ENCODE measurements at regions not wholly inside any gene's neighbourhood (a gene's known extent, or its start where the extent isn't known, plus 50 kb on each side); places are given as distances from the start of the nearest gene placed in this dataset.

- Histone ChIP-seq H3K4me3 (ENCODE audit: low read length in 2 of 2) (no peak overlapping the region), H3K27ac (ENCODE audit: low read length) (no peak overlapping the region), H3K27me3 (ENCODE audit: control insufficient read depth in 1 of 2, insufficient read depth in 2 of 2, low read length in 2 of 2) (no peaks in the 10 kb centered on the region), H3K9ac (ENCODE audit: low read length in 2 of 2) (no peak overlapping the region), H3K36me3 (ENCODE audit: control insufficient read depth in 2 of 2, insufficient read depth in 2 of 2, low read length in 2 of 2) (no peaks in the 10 kb centered on the region), H3K4me1 (ENCODE audit: control insufficient read depth, insufficient read depth, low read length) (no peaks in the 10 kb centered on the region), H3K9me3 (ENCODE audit: control insufficient read depth in 2 of 2, low read length in 2 of 2) (no peaks in the 10 kb centered on the region)
These were observed 1845.6 kb upstream of the PIK3C3 start for GRCh38 chr18:40109252-40110049.

GRCh38 chr18:40108596-40108995, 1846.4 kb upstream of the PIK3C3 start:
- no peaks in the 10 kb centered on the region for H3K36me3 ChIP-seq (ENCODE audit: control insufficient read depth in 2 of 2, insufficient read depth in 2 of 2, low read length in 2 of 2)
- H3K27ac ChIP-seq (ENCODE audit: low read length): no peak overlapping the region
- H3K9ac ChIP-seq (ENCODE audit: low read length in 2 of 2): no peak overlapping the region
- H3K9me3 ChIP-seq (ENCODE audit: control insufficient read depth in 2 of 2, low read length in 2 of 2): no peaks in the 10 kb centered on the region
- H3K4me1 ChIP-seq (ENCODE audit: control insufficient read depth, insufficient read depth, low read length): no peaks in the 10 kb centered on the region
- H3K4me3 ChIP-seq (ENCODE audit: low read length in 2 of 2): no peak overlapping the region
- no peaks in the 10 kb centered on the region for H3K27me3 ChIP-seq (ENCODE audit: control insufficient read depth in 1 of 2, insufficient read depth in 2 of 2, low read length in 2 of 2)

- Histone ChIP-seq H3K27me3 (ENCODE audit: control insufficient read depth in 1 of 2, insufficient read depth in 2 of 2, low read length in 2 of 2) (no peaks in the 10 kb centered on the region), H3K27ac (ENCODE audit: low read length) (no peak overlapping the region), H3K9me3 (ENCODE audit: control insufficient read depth in 2 of 2, low read length in 2 of 2) (no peaks in the 10 kb centered on the region), H3K4me1 (ENCODE audit: control insufficient read depth, insufficient read depth, low read length) (no peaks in the 10 kb centered on the region), H3K9ac (ENCODE audit: low read length in 2 of 2) (no peak overlapping the region), H3K4me3 (ENCODE audit: low read length in 2 of 2) (no peak overlapping the region), H3K36me3 (ENCODE audit: control insufficient read depth in 2 of 2, insufficient read depth in 2 of 2, low read length in 2 of 2) (no peaks in the 10 kb centered on the region)
These were observed 1852.1 kb upstream of the PIK3C3 start for GRCh38 chr18:40102903-40103302.

- no peaks in the 10 kb centered on the region for H3K9me3 ChIP-seq (ENCODE audit: control insufficient read depth in 2 of 2, low read length in 2 of 2)
- H3K4me1 ChIP-seq (ENCODE audit: control insufficient read depth, insufficient read depth, low read length): no peaks in the 10 kb centered on the region
These were observed 1855.4 kb upstream of the PIK3C3 start for GRCh38 chr18:40099641-40100040.

GRCh38 chr18:40096675-40097074, 1858.4 kb upstream of the PIK3C3 start:
- no peak overlapping the region for H3K9ac ChIP-seq (ENCODE audit: low read length in 2 of 2)
- no peak overlapping the region for H3K27ac ChIP-seq (ENCODE audit: low read length)
- no peaks in the 10 kb centered on the region for H3K27me3 ChIP-seq (ENCODE audit: control insufficient read depth in 1 of 2, insufficient read depth in 2 of 2, low read length in 2 of 2)
- no peak overlapping the region for H3K4me3 ChIP-seq (ENCODE audit: low read length in 2 of 2)
- no peaks in the 10 kb centered on the region for H3K9me3 ChIP-seq (ENCODE audit: control insufficient read depth in 2 of 2, low read length in 2 of 2)
- H3K36me3 ChIP-seq (ENCODE audit: control insufficient read depth in 2 of 2, insufficient read depth in 2 of 2, low read length in 2 of 2): no peaks in the 10 kb centered on the region
- no peaks in the 10 kb centered on the region for H3K4me1 ChIP-seq (ENCODE audit: control insufficient read depth, insufficient read depth, low read length)

More at GRCh38 chr18:40099641-40100040, 1855.4 kb upstream of the PIK3C3 start:
- Histone ChIP-seq H3K4me3 (ENCODE audit: low read length in 2 of 2) (no peak overlapping the region), H3K36me3 (ENCODE audit: control insufficient read depth in 2 of 2, insufficient read depth in 2 of 2, low read length in 2 of 2) (no peaks in the 10 kb centered on the region), H3K9ac (ENCODE audit: low read length in 2 of 2) (no peak overlapping the region), H3K27ac (ENCODE audit: low read length) (no peak overlapping the region), H3K27me3 (ENCODE audit: control insufficient read depth in 1 of 2, insufficient read depth in 2 of 2, low read length in 2 of 2) (no peaks in the 10 kb centered on the region)

- no peaks in the 10 kb centered on the region for H3K27me3 ChIP-seq (ENCODE audit: control insufficient read depth in 1 of 2, insufficient read depth in 2 of 2, low read length in 2 of 2)
- no peaks in the 10 kb centered on the region for H3K4me1 ChIP-seq (ENCODE audit: control insufficient read depth, insufficient read depth, low read length)
- no peak overlapping the region for H3K9ac ChIP-seq (ENCODE audit: low read length in 2 of 2)
- no peaks in the 10 kb centered on the region for H3K9me3 ChIP-seq (ENCODE audit: control insufficient read depth in 2 of 2, low read length in 2 of 2)
- H3K36me3 ChIP-seq (ENCODE audit: control insufficient read depth in 2 of 2, insufficient read depth in 2 of 2, low read length in 2 of 2): no peaks in the 10 kb centered on the region
- H3K4me3 ChIP-seq (ENCODE audit: low read length in 2 of 2): no peak overlapping the region
- no peak overlapping the region for H3K27ac ChIP-seq (ENCODE audit: low read length)
These were observed 1860.6 kb upstream of the PIK3C3 start for GRCh38 chr18:40094441-40094840.

GRCh38 chr18:40088130-40088529, 1866.9 kb upstream of the PIK3C3 start:
- Histone ChIP-seq H3K4me1 (ENCODE audit: control insufficient read depth, insufficient read depth, low read length) (no peaks in the 10 kb centered on the region), H3K27me3 (ENCODE audit: control insufficient read depth in 1 of 2, insufficient read depth in 2 of 2, low read length in 2 of 2) (no peaks in the 10 kb centered on the region), H3K4me3 (ENCODE audit: low read length in 2 of 2) (no peak overlapping the region)

GRCh38 chr18:40079786-40080185, 1875.2 kb upstream of the PIK3C3 start:
- Histone ChIP-seq H3K27me3 (ENCODE audit: control insufficient read depth in 1 of 2, insufficient read depth in 2 of 2, low read length in 2 of 2) (no peaks in the 10 kb centered on the region), H3K36me3 (ENCODE audit: control insufficient read depth in 2 of 2, insufficient read depth in 2 of 2, low read length in 2 of 2) (no peaks in the 10 kb centered on the region), H3K27ac (ENCODE audit: low read length) (no peak overlapping the region), H3K9ac (ENCODE audit: low read length in 2 of 2) (no peak overlapping the region), H3K4me1 (ENCODE audit: control insufficient read depth, insufficient read depth, low read length) (no peaks in the 10 kb centered on the region), H3K4me3 (ENCODE audit: low read length in 2 of 2) (no peak overlapping the region), H3K9me3 (ENCODE audit: control insufficient read depth in 2 of 2, low read length in 2 of 2) (no peaks in the 10 kb centered on the region)

More at GRCh38 chr18:40088130-40088529, 1866.9 kb upstream of the PIK3C3 start:
- Histone ChIP-seq H3K9ac (ENCODE audit: low read length in 2 of 2) (no peak overlapping the region), H3K9me3 (ENCODE audit: control insufficient read depth in 2 of 2, low read length in 2 of 2) (peaks cover 0 to 4% of the 10 kb centered on the region in 2 donors), H3K27ac (ENCODE audit: low read length) (no peak overlapping the region), H3K36me3 (ENCODE audit: control insufficient read depth in 2 of 2, insufficient read depth in 2 of 2, low read length in 2 of 2) (no peaks in the 10 kb centered on the region)

- no peaks in the 10 kb centered on the region for H3K4me1 ChIP-seq (ENCODE audit: control insufficient read depth, insufficient read depth, low read length)
- no peaks in the 10 kb centered on the region for H3K9me3 ChIP-seq (ENCODE audit: control insufficient read depth in 2 of 2, low read length in 2 of 2)
- no peaks in the 10 kb centered on the region for H3K36me3 ChIP-seq (ENCODE audit: control insufficient read depth in 2 of 2, insufficient read depth in 2 of 2, low read length in 2 of 2)
- H3K27me3 ChIP-seq (ENCODE audit: control insufficient read depth in 1 of 2, insufficient read depth in 2 of 2, low read length in 2 of 2): no peaks in the 10 kb centered on the region
- H3K4me3 ChIP-seq (ENCODE audit: low read length in 2 of 2): no peak overlapping the region
- H3K27ac ChIP-seq (ENCODE audit: low read length): no peak overlapping the region
- no peak overlapping the region for H3K9ac ChIP-seq (ENCODE audit: low read length in 2 of 2)
These were observed 1879.4 kb upstream of the PIK3C3 start for GRCh38 chr18:40075616-40076015.

GRCh38 chr18:40072761-40073160, 1882.3 kb upstream of the PIK3C3 start:
- Histone ChIP-seq H3K9me3 (ENCODE audit: control insufficient read depth in 2 of 2, low read length in 2 of 2) (no peaks in the 10 kb centered on the region), H3K27me3 (ENCODE audit: control insufficient read depth in 1 of 2, insufficient read depth in 2 of 2, low read length in 2 of 2) (no peaks in the 10 kb centered on the region), H3K4me3 (ENCODE audit: low read length in 2 of 2) (no peak overlapping the region), H3K4me1 (ENCODE audit: control insufficient read depth, insufficient read depth, low read length) (no peaks in the 10 kb centered on the region), H3K27ac (ENCODE audit: low read length) (no peak overlapping the region), H3K9ac (ENCODE audit: low read length in 2 of 2) (no peak overlapping the region), H3K36me3 (ENCODE audit: control insufficient read depth in 2 of 2, insufficient read depth in 2 of 2, low read length in 2 of 2) (no peaks in the 10 kb centered on the region)

- H3K36me3 ChIP-seq (ENCODE audit: control insufficient read depth in 2 of 2, insufficient read depth in 2 of 2, low read length in 2 of 2): no peaks in the 10 kb centered on the region
- H3K9me3 ChIP-seq (ENCODE audit: control insufficient read depth in 2 of 2, low read length in 2 of 2): no peaks in the 10 kb centered on the region
- no peak overlapping the region for H3K4me3 ChIP-seq (ENCODE audit: low read length in 2 of 2)
- H3K27ac ChIP-seq (ENCODE audit: low read length): no peak overlapping the region
- no peaks in the 10 kb centered on the region for H3K4me1 ChIP-seq (ENCODE audit: control insufficient read depth, insufficient read depth, low read length)
- no peak overlapping the region for H3K9ac ChIP-seq (ENCODE audit: low read length in 2 of 2)
- H3K27me3 ChIP-seq (ENCODE audit: control insufficient read depth in 1 of 2, insufficient read depth in 2 of 2, low read length in 2 of 2): no peaks in the 10 kb centered on the region
These were observed 1888.7 kb upstream of the PIK3C3 start for GRCh38 chr18:40066368-40066767.

All from stomach smooth muscle (tissue), 2 donors.